Prostate gland (tissue), 2 donors: ENCODE measurements at regions not wholly inside any gene's neighbourhood (a gene's known extent, or its start where the extent isn't known, plus 50 kb on each side); places are given as distances from the start of the nearest gene placed in this dataset.

ENCODE experiments used
- CTCF ChIP-seq, 4 experiments: fragments of 200-600 bp in 2 of 4; fragments of 450-650 bp in 2 of 4; sonication (generic) in 2 of 4; IDR thresholded peaks; 1 replicate in 3 of 4; 2 replicates in 1 of 4; pipeline ENCODE4 v1.5.1; 2016 to 2019; ENCODE audit warnings: antibody characterized with exemption in 4 of 4, mild to moderate bottlenecking in 2 of 4, moderate library complexity in 2 of 4
- POLR2A ChIP-seq: fragments of 450-650 bp; IDR thresholded peaks from one replicate; pipeline ENCODE4 v1.6.1; 2016; ENCODE audit warnings: antibody characterized with exemption, mild to moderate bottlenecking
- POLR2AphosphoS5 ChIP-seq: sonication (generic); formaldehyde crosslinking; IDR thresholded peaks from one replicate; pipeline ENCODE4 v1.6.1; 2017; ENCODE audit warnings: antibody characterized with exemption

GRCh38 chr4:20408611-20409010, 156.9 kb downstream of the SLIT2 start:
- no peak for TF ChIP-seq POLR2A
- TF ChIP-seq CTCF (IDR thresholded peaks at IDR 0.05), result no peak
- TF ChIP-seq POLR2AphosphoS5, result no peak
